ENCODE measurements at regions not wholly inside any gene's neighbourhood (a gene's known extent, or its start where the extent isn't known, plus 50 kb on each side); places are given as distances from the start of the nearest gene placed in this dataset.

DNA sequence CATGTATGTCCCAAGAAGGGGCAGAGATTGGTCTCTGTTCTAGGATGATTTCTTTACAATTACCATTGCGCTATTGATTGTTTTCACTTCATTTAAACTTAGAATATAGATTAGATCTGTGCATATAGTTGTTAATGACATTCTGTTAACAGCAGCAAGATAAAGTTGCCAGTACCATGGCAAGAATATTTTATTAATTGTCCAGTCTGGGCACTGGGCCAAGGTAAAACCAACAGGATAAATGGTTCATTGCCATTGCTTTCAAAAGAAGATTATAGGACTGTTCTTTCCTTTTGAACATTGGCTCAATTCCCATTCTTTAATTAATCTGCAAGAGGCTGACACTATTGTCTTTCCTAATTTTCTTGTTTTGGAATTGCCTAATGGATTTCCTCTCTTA lies 592.4 kb downstream of the RFPL4B start:
- TF ChIP-seq POLR2A (IDR thresholded peaks at IDR 0.05) = no peak
- TF ChIP-seq, protein P1, sequence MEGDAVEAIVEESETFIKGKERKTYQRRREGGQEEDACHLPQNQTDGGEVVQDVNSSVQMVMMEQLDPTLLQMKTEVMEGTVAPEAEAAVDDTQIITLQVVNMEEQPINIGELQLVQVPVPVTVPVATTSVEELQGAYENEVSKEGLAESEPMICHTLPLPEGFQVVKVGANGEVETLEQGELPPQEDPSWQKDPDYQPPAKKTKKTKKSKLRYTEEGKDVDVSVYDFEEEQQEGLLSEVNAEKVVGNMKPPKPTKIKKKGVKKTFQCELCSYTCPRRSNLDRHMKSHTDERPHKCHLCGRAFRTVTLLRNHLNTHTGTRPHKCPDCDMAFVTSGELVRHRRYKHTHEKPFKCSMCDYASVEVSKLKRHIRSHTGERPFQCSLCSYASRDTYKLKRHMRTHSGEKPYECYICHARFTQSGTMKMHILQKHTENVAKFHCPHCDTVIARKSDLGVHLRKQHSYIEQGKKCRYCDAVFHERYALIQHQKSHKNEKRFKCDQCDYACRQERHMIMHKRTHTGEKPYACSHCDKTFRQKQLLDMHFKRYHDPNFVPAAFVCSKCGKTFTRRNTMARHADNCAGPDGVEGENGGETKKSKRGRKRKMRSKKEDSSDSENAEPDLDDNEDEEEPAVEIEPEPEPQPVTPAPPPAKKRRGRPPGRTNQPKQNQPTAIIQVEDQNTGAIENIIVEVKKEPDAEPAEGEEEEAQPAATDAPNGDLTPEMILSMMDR (IDR thresholded peaks at IDR 0.05) = no peak
- TF ChIP-seq EP300 (IDR thresholded peaks at IDR 0.05) = no peak

Data from ovary (tissue), 3 donors.